Endothelial cell (in vitro differentiated cells): ENCODE measurements at regions not wholly inside any gene's neighbourhood (a gene's known extent, or its start where the extent isn't known, plus 50 kb on each side); places are given as distances from the start of the nearest gene placed in this dataset.

ENCODE experiments used
- DNase-seq: peaks from one replicate; pipeline ENCODE4 v3.0.0; 2021; ENCODE audit warnings: low spot score
- H3K27ac Mint-ChIP-seq: one replicate; pipeline ENCODE4 v1.8.0; 2021; ENCODE audit warnings: mixed read lengths, inconsistent platforms; ENCODE audit not compliant: unreplicated experiment
- H3K27me3 Mint-ChIP-seq: one replicate; pipeline ENCODE4 v1.8.0; 2021; ENCODE audit warnings: mild to moderate bottlenecking, moderate library complexity, mixed read lengths, inconsistent platforms; ENCODE audit not compliant: unreplicated experiment
- H3K36me3 Mint-ChIP-seq: one replicate; pipeline ENCODE4 v1.8.0; 2021; ENCODE audit warnings: mild to moderate bottlenecking, low read depth, mixed read lengths, inconsistent platforms; ENCODE audit not compliant: unreplicated experiment
- H3K4me1 Mint-ChIP-seq: one replicate; pipeline ENCODE4 v1.8.0; 2021; ENCODE audit warnings: mild to moderate bottlenecking, mixed read lengths, inconsistent platforms; ENCODE audit not compliant: unreplicated experiment
- H3K4me3 Mint-ChIP-seq: one replicate; pipeline ENCODE4 v1.8.0; 2021; ENCODE audit warnings: mild to moderate bottlenecking, mixed read lengths, inconsistent platforms; ENCODE audit not compliant: unreplicated experiment
- H3K9me3 Mint-ChIP-seq: one replicate; pipeline ENCODE4 v1.8.0; 2021; ENCODE audit warnings: mixed read lengths, inconsistent platforms; ENCODE audit not compliant: unreplicated experiment
- CTCF ChIP-seq: fragments of 200-600 bp; sonication (generic); IDR thresholded peaks from one replicate; pipeline ENCODE4 v1.5.0; 2021; ENCODE audit warnings: antibody characterized with exemption; ENCODE audit not compliant: unreplicated experiment

DNA sequence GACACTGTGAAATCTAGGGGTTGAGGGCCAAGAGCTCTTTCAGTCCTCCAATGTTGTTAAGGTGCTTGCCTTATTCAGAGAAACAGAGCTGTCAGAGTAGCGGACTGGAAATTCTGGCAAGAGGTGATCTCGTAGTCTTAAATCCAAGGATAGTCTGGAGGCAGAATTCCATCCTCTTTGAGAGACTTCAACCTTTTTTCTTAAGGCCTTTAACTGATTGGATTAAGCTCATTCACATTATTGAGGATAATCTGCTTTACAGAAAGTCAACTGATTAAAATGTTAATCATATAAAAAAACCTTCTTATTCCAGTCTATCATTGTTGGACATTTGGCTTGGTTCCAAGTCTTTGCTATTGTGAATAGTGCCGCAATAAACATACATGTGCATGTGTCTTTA is 243.1 kb upstream of the COX7C start:
- no peaks in the 10 kb centered on the region for H3K9me3 Mint-ChIP-seq
- no peak for TF ChIP-seq CTCF
- DNase-seq: no peak
- H3K27me3 Mint-ChIP-seq: no peaks in the 10 kb centered on the region
- no peak overlapping the region for H3K27ac Mint-ChIP-seq
- no peaks in the 10 kb centered on the region for H3K4me1 Mint-ChIP-seq
- no peaks in the 10 kb centered on the region for H3K36me3 Mint-ChIP-seq
- H3K4me3 Mint-ChIP-seq: no peak overlapping the region

- no peak for TF ChIP-seq CTCF
- no peak for DNase-seq
- Mint-ChIP-seq H3K27ac (no peak overlapping the region), H3K9me3 (no peaks in the 10 kb centered on the region), H3K36me3 (no peaks in the 10 kb centered on the region), H3K4me3 (no peak overlapping the region), H3K27me3 (no peaks in the 10 kb centered on the region), H3K4me1 (no peaks in the 10 kb centered on the region)
These were observed 241.5 kb upstream of the COX7C start for GRCh38 chr5:86376214-86376613.

DNA sequence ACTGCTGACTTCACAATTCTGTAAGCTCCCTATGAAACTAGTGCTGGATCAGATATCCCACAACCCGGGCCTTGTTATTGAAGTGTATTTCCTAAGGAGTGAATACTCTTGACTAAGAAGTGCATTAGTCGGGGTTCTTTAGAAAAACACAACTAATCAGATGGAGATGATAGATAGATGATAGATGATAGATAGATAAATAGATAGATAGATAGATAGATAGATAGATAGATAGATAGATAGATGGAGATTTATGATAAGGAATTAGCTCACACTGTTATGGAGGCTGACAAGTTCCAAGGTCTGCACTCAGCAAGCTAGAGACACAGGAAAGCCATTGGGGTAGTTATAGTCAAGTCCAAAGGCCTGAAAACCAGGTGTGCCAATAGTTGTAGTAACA is 214.6 kb upstream of the COX7C start:
- Mint-ChIP-seq H3K4me1 (no peaks in the 10 kb centered on the region), H3K4me3 (no peak overlapping the region), H3K27me3 (no peaks in the 10 kb centered on the region), H3K27ac (no peak overlapping the region), H3K9me3 (no peaks in the 10 kb centered on the region), H3K36me3 (no peaks in the 10 kb centered on the region)
- no peak for DNase-seq
- TF ChIP-seq CTCF: no peak

GRCh38 chr5:86404256-86404655 is 213.5 kb upstream of the COX7C start:
- Mint-ChIP-seq H3K27me3 (no peaks in the 10 kb centered on the region), H3K4me3 (no peak overlapping the region)

DNA sequence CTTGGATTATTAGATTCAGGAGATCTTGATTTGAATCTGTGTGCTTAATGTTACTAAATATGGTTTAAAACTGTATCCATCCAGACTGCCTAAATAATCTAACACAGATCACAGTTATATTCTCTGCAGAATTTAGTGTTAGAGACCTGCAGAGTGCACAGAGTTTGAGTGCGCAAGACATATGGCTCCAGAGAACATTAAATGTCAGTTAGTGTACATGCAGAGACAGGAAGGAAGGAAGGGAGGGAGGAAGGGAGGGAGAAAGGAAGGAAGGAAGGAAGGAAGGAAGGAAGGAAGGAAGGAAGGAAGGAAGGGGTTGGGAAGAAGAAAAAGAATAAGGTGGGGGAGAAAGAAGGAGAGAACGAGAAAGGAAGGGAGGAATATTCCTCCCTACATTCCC is 210.0 kb upstream of the COX7C start:
- no peaks in the 10 kb centered on the region for H3K4me1 Mint-ChIP-seq
- TF ChIP-seq CTCF: no peak
- no peaks in the 10 kb centered on the region for H3K36me3 Mint-ChIP-seq
- no peaks in the 10 kb centered on the region for H3K9me3 Mint-ChIP-seq
- no peak overlapping the region for H3K27ac Mint-ChIP-seq
- no peaks in the 10 kb centered on the region for H3K27me3 Mint-ChIP-seq
- no peak overlapping the region for H3K4me3 Mint-ChIP-seq
- DNase-seq: no peak

More at GRCh38 chr5:86404256-86404655, 213.5 kb upstream of the COX7C start:
- TF ChIP-seq CTCF: no peak
- H3K9me3 Mint-ChIP-seq: no peaks in the 10 kb centered on the region
- H3K27ac Mint-ChIP-seq: no peak overlapping the region
- no peak for DNase-seq
- no peaks in the 10 kb centered on the region for H3K4me1 Mint-ChIP-seq
- no peaks in the 10 kb centered on the region for H3K36me3 Mint-ChIP-seq
